Stimulated activated naive B cell treated with anti-CD40 and anti-IgM and Interleukin-4, amounts not matched to agents 10 μg/mL and 1 μg/mL and 100 μg/mL, for 72 hours (primary cell): ENCODE measurements at regions not wholly inside any gene's neighbourhood (a gene's known extent, or its start where the extent isn't known, plus 50 kb on each side); places are given as distances from the start of the nearest gene placed in this dataset.

Experiments used
- ATAC-seq, 2 donors: fragments of 150-1000 bp; cut with Tn5 transposase; replicated peaks; 2 replicates each; pipeline ENCODE4 v1.10.0; 2021; ENCODE audit warnings: moderate library complexity in 1 of 2
- DNase-seq: peaks from one replicate; pipeline ENCODE4 v3.0.0; 2021
- H3K27ac Mint-ChIP-seq: one replicate; pipeline ENCODE4 v1.8.0; 2022; ENCODE audit warnings: mild to moderate bottlenecking, mixed read lengths
- H3K27me3 Mint-ChIP-seq, 2 donors: one replicate each; pipeline ENCODE4 v1.8.0; 2022; ENCODE audit warnings: mixed read lengths in 2 of 2
- H3K36me3 Mint-ChIP-seq, 2 donors: one replicate each; pipeline ENCODE4 v1.8.0; 2022; ENCODE audit warnings: mixed read lengths in 2 of 2, mild to moderate bottlenecking in 1 of 2
- H3K4me1 Mint-ChIP-seq, 2 donors: one replicate each; pipeline ENCODE4 v1.8.0; 2022; ENCODE audit warnings: mixed read lengths in 2 of 2, mild to moderate bottlenecking in 1 of 2
- H3K4me3 Mint-ChIP-seq, 2 donors: one replicate each; pipeline ENCODE4 v1.8.0; 2022; ENCODE audit warnings: mild to moderate bottlenecking in 2 of 2, mixed read lengths in 2 of 2, moderate library complexity in 1 of 2
- H3K9me3 Mint-ChIP-seq, 2 donors: one replicate each; pipeline ENCODE4 v1.8.0; 2022; ENCODE audit warnings: mixed read lengths in 2 of 2, mild to moderate bottlenecking in 1 of 2

DNA sequence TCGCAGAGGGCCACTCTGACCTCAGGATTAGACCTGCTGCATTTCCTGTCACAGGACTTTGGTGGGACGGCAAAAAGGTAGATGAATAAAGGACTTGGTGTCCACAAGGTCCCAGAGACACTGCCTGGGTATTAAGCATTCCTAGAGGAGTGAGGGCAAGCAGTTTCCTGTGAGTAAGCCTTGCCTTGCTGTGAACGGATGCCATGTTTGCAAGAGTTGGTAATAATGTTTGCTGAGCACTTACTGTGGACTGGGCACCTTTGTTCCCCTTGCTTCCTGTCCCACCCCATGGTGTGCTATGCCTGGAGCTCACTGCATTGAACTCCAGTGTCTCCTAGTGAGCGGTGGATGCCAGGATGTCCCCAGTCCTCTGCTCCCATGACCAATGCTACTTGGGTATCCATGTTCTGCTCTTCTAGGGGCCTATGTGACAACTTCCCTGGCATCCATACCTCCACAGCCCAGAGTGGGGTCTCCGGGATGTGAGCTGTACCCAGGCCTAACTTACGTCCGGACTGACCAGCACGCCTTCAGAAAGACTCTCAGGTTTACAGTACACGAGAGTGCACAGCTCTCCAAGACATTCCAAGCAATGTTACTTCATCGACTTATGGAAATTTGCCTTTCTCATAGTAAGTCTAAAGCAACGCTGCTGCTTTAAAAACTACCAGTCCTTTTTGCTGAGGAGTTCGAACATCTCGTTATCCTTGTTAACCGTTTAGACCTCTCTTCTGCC, 95.5 kb upstream of the MSX1 start:
- peaks cover 14 to 23% of the 10 kb centered on the region in 2 donors for H3K4me1 Mint-ChIP-seq
- DNase-seq (no peak), ATAC-seq (no peak)
- peaks cover 24 to 27% of the 10 kb centered on the region in 2 donors for H3K27me3 Mint-ChIP-seq
- peaks cover 9 to 20% of the 10 kb centered on the region in 2 donors for H3K36me3 Mint-ChIP-seq
- H3K9me3 Mint-ChIP-seq, result peaks cover 2 to 4% of the 10 kb centered on the region in 2 donors
- no peak overlapping the region for H3K27ac Mint-ChIP-seq
- peak overlapping the region in 1 of 2 donors; percentile 76 for H3K4me3 Mint-ChIP-seq

DNA sequence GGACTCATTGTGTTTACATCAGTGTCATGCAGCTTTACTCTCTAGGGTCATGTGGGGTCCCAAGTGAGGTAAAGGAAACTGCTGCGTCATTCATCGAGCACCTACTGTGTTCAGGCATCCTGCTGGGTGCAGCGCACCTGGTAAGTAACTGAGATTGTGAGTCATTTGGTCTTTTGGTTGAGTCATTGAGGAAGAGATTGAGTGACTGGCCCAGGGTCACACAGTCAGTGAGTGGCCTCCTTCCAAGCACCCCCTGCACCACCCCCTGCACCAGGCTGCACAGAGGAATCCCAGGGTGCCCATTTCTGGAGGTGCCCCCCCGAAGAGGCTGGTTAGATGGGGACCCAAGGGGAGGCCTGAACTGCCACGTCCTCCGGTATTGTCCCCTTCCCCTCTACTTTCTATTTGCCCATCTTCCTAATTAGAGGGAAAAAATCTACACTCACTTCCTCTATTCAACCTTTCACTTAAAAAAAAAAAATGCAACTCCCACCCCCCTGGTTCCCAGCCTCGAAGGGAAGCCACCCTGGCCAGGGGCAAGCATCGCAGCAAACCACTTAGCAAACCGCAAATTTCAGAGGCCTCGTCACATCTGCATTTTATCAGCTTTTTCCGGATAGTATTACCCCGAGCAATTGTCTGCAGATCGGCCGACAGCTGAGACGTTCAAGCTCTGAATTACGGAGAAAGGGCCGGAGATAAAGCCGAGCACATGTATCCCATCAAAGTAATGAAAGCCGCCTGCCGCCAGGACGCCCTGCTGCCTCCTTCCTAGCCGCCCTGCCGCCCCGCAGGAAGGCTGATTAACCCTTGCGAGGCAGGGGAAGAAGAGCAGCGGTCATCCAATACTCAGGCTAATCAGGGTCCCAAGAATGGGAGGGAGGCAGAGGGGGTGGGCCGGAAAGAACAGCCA, 96.3 kb upstream of the MSX1 start:
- DNase-seq (peak; percentile 70), ATAC-seq (peak; percentile 94 to 96)
- Mint-ChIP-seq H3K36me3 (peaks cover 9 to 20% of the 10 kb centered on the region in 2 donors), H3K4me3 (peak overlapping the region; percentile 76 to 79), H3K9me3 (peaks cover 2 to 4% of the 10 kb centered on the region in 2 donors), H3K27ac (peak overlapping the region; percentile 87), H3K4me1 (peaks cover 17 to 23% of the 10 kb centered on the region in 2 donors), H3K27me3 (peaks cover 24 to 27% of the 10 kb centered on the region in 2 donors)

DNA sequence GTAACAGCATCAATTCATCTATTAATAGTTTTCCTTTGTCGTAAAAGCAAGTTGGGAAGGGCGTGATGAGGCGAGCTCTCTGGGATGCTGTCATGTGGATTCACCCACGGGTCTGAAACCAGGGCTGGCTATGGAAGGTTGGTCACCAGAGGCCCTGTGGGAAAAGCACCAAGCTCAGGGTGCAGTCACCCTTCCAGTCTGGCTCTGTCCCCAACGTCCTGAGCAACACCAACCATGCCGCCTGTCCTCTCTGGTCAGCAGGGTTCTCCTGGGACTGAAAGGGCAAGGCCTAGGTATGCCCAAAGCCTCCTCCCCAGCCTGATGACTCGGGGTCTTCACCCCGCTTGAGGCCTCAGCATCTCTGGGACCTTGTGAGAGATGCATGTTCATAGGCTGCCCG, 97.2 kb upstream of the MSX1 start:
- Mint-ChIP-seq H3K4me1 (peaks cover 17 to 23% of the 10 kb centered on the region in 2 donors), H3K27me3 (peaks cover 24% of the 10 kb centered on the region in 2 donors), H3K9me3 (peaks cover under 1 to 2% of the 10 kb centered on the region in 2 donors), H3K4me3 (no peak overlapping the region), H3K36me3 (peaks cover 9 to 17% of the 10 kb centered on the region in 2 donors), H3K27ac (no peak overlapping the region)
- DNase-seq, result no peak
- ATAC-seq, result no peak

DNA sequence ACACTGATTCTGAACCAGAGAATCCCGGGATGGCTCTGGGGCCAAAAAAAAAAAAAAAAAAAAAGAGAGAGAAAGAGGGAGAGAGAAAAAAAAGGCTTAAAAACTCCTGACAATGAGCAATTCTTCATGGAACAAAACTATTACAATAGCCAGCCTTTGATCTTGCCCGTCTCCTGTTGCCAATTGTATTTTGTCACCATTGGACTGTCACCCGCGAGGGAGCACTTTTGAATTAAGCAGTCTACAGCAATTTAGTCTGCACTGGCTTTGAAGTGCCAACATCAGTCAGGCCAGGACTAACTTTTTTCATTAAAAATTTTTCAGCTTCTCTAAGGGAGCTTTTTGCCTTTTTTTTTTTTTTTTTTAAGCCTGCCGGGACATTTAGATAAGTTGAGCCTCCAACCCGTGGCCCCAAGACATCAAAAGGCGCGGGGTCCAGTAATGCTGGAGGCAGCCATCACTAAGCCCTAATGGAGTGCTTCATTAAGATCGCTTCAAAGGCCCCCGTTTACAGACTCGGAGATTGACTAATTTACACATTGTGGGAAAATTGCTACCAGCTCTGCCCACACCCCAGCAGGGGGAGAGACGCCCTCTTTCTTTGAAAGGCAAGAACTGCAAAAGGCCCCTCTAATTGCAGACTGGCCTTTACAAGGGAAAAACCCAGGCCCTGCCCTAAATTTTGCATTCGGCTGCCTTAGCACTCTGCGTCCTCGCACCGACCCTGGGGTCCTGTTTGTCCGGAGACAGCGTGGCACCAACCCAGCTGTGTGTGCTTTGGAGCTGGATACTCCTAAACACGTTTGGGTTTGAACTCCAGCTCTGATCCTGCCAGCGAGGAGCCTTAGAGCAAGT, 98.1 kb upstream of the MSX1 start:
- ATAC-seq (no peak), DNase-seq (no peak)
- Mint-ChIP-seq H3K27me3 (peaks cover 23 to 27% of the 10 kb centered on the region in 2 donors), H3K36me3 (peaks cover 9 to 15% of the 10 kb centered on the region in 2 donors), H3K27ac (peak overlapping the region; percentile 9), H3K4me1 (peaks cover 17 to 23% of the 10 kb centered on the region in 2 donors), H3K4me3 (no peak overlapping the region), H3K9me3 (no peaks in the 10 kb centered on the region)

DNA sequence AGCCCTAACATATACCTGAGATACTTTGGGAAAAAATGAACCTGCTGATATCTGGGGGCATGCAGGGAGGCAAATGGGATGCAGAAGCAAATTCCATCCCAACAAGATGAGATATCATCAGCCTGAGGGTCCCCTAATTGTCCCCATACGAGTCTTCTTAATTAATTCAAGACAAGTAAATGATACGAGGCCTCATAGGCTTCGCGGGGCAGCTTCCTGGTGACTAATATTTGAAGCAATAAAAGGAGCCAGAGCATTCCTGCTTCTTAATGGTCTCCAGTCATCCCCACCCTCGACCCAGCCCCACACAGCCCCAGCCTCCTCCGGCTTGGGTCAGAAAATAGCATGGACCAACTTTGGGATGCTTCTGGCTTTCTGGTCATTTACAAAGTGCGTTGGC, 99.6 kb upstream of the MSX1 start:
- no peak overlapping the region for H3K4me3 Mint-ChIP-seq
- no peak for ATAC-seq
- no peaks in the 10 kb centered on the region for H3K9me3 Mint-ChIP-seq
- H3K27ac Mint-ChIP-seq, result no peak overlapping the region
- peaks cover 17 to 23% of the 10 kb centered on the region in 2 donors for H3K4me1 Mint-ChIP-seq
- no peak for DNase-seq
- peaks cover 5% of the 10 kb centered on the region in 2 donors for H3K36me3 Mint-ChIP-seq
- peaks cover 19 to 20% of the 10 kb centered on the region in 2 donors for H3K27me3 Mint-ChIP-seq

DNA sequence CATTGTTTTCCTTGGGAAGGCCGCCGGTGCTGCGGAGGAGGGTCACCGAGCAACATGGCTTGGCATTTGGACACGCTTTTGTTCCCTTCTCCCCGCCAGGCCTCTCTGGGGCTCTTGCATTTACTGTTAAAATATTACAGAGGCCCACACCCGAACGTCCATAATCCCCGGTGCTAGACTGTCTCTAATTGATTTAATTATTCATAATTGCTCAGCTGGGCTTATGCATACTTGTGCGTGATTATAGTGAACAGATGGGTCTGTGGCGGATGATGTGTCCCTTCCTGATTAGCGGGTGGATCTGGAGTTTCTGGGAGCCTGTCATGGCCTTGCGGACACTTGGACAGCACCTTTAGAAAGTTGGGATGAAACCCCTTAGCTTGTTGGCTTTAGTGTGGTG, 100.2 kb upstream of the MSX1 start:
- DNase-seq, result no peak
- ATAC-seq, result no peak
- H3K27ac Mint-ChIP-seq, result no peak overlapping the region
- H3K36me3 Mint-ChIP-seq, result peaks cover under 1% of the 10 kb centered on the region in 2 donors
- no peaks in the 10 kb centered on the region for H3K9me3 Mint-ChIP-seq
- no peak overlapping the region for H3K4me3 Mint-ChIP-seq
- peaks cover 20% of the 10 kb centered on the region in 2 donors for H3K27me3 Mint-ChIP-seq
- peaks cover 17 to 18% of the 10 kb centered on the region in 2 donors for H3K4me1 Mint-ChIP-seq

DNA sequence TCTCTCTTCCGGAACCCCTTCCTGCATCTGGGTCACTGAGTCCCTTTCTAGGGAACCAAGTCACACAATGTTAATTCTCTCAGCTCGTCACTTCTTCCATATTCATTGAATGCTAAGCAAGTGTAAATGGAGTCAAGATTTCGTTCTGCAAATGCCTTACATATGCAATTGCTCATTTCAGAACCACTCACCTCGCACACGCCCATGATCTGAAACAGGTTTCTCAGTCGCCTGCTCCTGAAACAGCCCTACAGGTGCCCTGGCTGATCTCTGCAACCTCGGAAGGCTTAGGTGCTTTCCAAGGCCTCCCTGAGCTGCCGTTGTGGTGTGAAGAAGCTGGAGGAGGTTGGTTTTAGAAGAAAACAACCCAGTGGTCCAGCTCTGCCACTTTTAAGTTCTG, 100.8 kb upstream of the MSX1 start:
- no peak overlapping the region for H3K4me3 Mint-ChIP-seq
- H3K27ac Mint-ChIP-seq, result no peak overlapping the region
- no peaks in the 10 kb centered on the region for H3K9me3 Mint-ChIP-seq

DNA sequence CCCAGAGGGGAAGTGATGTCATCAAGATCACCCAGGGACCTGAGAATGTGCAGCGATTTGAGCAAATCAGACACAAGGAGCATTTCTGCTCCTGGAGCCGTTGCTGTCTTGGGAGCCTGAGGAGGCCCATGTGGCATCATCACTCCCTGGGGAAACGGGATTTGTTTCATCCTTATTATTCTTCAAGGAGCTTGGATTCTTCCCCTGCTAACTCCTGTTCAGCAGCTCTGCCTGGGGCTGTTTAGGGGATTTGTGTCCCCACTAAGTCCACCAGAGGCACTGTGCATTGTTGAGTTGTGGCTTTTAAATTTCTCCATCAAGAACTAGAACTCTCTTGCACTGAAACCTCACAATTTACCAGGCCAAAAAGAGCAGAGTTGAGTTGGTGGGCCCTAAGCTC, 104.2 kb upstream of the MSX1 start:
- H3K4me1 Mint-ChIP-seq, result peaks cover 0 to 2% of the 10 kb centered on the region in 2 donors
- no peak overlapping the region for H3K4me3 Mint-ChIP-seq
- H3K27ac Mint-ChIP-seq, result no peak overlapping the region
- H3K27me3 Mint-ChIP-seq, result peaks cover 35 to 57% of the 10 kb centered on the region in 2 donors
- no peaks in the 10 kb centered on the region for H3K9me3 Mint-ChIP-seq
- ATAC-seq, result no peak
- no peaks in the 10 kb centered on the region for H3K36me3 Mint-ChIP-seq
- no peak for DNase-seq

More for the DNA sequence above, 100.8 kb upstream of the MSX1 start:
- peaks cover 13% of the 10 kb centered on the region in 2 donors for H3K4me1 Mint-ChIP-seq
- H3K36me3 Mint-ChIP-seq, result no peaks in the 10 kb centered on the region
- peaks cover 19 to 24% of the 10 kb centered on the region in 2 donors for H3K27me3 Mint-ChIP-seq
- no peak for DNase-seq
- no peak for ATAC-seq

DNA sequence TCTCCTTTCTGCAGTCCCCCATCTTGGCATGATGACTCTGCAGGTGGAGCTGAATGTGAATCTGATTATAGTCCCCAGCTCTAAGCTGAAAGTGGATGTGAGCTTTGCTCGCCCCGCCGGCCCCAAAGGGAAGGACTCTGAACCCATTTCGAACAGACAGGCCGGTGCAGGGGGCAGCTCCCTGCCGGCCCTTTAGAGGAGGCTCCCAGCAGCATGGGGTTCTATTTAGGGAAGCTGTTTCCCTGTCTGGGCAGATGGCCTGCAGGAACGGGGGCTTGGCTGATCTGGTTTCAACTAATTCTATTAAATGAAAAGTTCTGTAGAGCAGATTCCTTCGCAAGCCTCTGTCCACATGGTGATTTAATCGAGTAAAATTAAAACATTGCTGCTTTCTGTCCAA, 104.8 kb upstream of the MSX1 start:
- no peak for ATAC-seq
- Mint-ChIP-seq H3K27ac (no peak overlapping the region), H3K4me1 (peaks cover 0 to 2% of the 10 kb centered on the region in 2 donors), H3K36me3 (no peaks in the 10 kb centered on the region), H3K9me3 (no peaks in the 10 kb centered on the region), H3K4me3 (no peak overlapping the region), H3K27me3 (peaks cover 35 to 57% of the 10 kb centered on the region in 2 donors)
- no peak for DNase-seq

DNA sequence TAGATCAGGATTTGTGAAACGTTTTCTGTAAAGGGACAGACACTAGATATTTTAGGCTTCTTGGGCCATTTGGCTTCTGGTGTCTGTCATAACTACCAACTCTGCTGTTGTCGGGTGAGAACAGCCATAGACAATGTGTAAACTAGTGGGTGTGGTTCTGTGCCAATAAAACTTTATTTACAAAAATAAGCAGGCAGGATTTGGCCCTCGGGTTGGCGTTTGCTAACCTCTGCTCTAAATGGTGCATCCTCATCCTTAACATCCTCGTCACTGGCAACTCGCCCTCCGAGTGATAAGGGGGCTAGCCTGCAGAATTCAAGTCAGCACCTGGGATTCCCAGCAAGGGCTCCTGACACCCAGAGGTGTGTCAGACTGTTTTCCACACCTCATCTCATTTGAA, 105.8 kb upstream of the MSX1 start:
- Mint-ChIP-seq H3K27ac (no peak overlapping the region), H3K4me3 (no peak overlapping the region), H3K9me3 (no peaks in the 10 kb centered on the region), H3K36me3 (no peaks in the 10 kb centered on the region), H3K4me1 (peaks cover 0 to under 1% of the 10 kb centered on the region in 2 donors), H3K27me3 (peaks cover 35 to 57% of the 10 kb centered on the region in 2 donors)
- ATAC-seq (no peak), DNase-seq (no peak)

DNA sequence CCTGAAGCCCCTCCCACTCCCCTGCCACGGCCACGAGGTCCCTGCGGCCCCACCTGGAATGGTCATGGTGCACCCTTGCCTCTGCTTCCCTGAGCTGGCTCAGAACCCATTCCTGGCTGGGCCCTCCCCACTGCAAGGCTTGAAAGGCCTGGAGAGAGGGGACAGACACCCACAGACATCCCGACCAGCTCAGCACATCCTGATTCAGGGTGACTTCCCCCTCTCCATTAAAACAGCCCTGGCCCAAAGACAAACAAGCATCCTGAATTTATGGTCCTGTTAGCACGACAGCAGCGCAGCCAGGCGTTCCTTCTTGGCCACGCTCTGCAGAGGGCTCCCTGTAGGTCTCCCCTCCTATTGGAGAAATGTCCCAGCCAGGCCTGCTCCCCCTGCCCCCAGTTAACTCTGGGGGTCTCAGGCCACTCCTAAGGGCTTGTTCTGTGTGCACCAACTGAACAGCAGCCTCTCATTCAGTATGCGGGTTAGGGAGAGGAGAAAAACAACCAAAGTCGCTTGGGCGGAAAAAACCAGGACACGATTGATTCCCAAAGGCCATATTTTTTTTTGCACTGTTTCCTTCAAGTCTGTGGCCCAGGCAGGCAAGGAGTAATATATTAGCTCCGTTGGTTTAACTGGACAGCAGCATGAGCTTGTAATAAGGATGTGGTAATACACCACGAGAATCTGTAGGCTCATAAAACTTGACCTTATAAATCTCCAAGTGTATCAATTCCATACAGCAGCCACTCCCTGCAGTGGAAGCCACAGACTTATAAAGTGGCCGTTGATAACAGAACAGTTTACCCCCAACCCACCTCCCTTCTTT, 106.7 kb upstream of the MSX1 start:
- H3K36me3 Mint-ChIP-seq, result no peaks in the 10 kb centered on the region
- DNase-seq (no peak), ATAC-seq (no peak)
- H3K9me3 Mint-ChIP-seq, result peaks cover 3 to 4% of the 10 kb centered on the region in 2 donors
- H3K27ac Mint-ChIP-seq, result no peak overlapping the region
- H3K4me1 Mint-ChIP-seq, result no peaks in the 10 kb centered on the region
- no peak overlapping the region for H3K4me3 Mint-ChIP-seq
- peaks cover 39 to 61% of the 10 kb centered on the region in 2 donors for H3K27me3 Mint-ChIP-seq

DNA sequence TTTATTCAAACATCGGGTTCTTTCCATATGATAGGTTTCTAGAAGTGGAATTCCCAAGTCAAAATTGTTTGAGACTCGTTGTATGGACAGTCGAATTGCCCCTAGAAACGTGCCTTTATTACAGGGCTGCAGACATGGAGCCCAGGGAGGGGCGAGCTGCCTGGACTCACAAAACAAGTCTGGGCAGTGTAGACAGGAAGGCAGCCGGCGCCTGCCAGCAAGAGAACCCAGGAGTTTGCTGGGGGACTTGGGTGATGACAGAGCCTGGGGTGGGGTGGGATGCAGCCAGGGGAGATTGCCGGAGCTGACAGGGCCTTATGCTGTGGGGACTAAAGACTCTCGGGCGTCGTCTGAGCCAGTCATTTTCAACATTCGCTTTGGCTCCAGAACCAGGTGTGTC, 107.4 kb upstream of the MSX1 start:
- Mint-ChIP-seq H3K27me3 (peaks cover 40 to 63% of the 10 kb centered on the region in 2 donors), H3K4me3 (no peak overlapping the region), H3K27ac (no peak overlapping the region), H3K36me3 (no peaks in the 10 kb centered on the region), H3K4me1 (no peaks in the 10 kb centered on the region), H3K9me3 (peaks cover 6 to 8% of the 10 kb centered on the region in 2 donors)
- ATAC-seq (no peak), DNase-seq (no peak)

DNA sequence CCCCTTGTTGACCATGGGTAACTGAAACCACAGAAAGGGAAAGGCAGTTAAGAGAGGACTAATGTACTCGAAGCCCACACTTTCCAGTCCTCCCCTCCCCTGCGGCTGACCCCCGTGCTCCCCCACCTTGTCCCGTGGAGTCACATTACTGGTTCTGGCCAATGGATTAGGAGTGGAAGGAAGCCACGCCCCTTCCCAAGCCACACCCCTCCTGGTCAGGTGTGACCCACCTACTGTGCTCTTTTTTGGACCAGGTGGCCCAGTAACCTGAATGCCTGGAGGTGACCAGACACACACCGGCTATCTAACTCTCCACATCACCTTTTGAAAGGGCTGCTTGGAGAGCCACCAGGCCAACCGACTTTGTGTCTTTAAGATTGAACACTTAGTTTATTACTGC, 109.3 kb upstream of the MSX1 start:
- peaks cover 0 to 8% of the 10 kb centered on the region in 2 donors for H3K36me3 Mint-ChIP-seq
- no peak for ATAC-seq
- peaks cover 8 to 18% of the 10 kb centered on the region in 2 donors for H3K9me3 Mint-ChIP-seq
- H3K4me1 Mint-ChIP-seq, result no peaks in the 10 kb centered on the region
- peaks cover 31 to 54% of the 10 kb centered on the region in 2 donors for H3K27me3 Mint-ChIP-seq
- no peak overlapping the region for H3K4me3 Mint-ChIP-seq
- H3K27ac Mint-ChIP-seq, result no peak overlapping the region
- DNase-seq, result no peak
